A673 (cell line): ENCODE measurements at regions not wholly inside any gene's neighbourhood (a gene's known extent, or its start where the extent isn't known, plus 50 kb on each side); places are given as distances from the start of the nearest gene placed in this dataset.
A peak's percentile ranks its signal among the peaks of the same experiment; 100 is the strongest.
"Not testable (repeated sequence)": the region's sequence is repeated elsewhere in the genome, so short reads cannot be mapped to it uniquely, and the experiment has no call there.

Experiments
- BruUV-seq: library from RNA; stranded (reverse); fragments of 400-500 nt; replicated peaks from 2 replicates; lab custom pipeline; 2021; lab: Mats Ljungman, UMichigan
- CTCF ChIA-PET: fragments of 300-600 bp; sonication (Branson Sonifier 250); formaldehyde crosslinking; loops from one replicate; lab custom pipeline; 2022; ENCODE audit warnings: antibody characterized with exemption; lab: Charles Lee
- POLR2A ChIA-PET: fragments of 300-600 bp; sonication (Branson Sonifier 250); formaldehyde crosslinking; loops from one replicate; lab custom pipeline; 2022; ENCODE audit warnings: antibody characterized with exemption; ENCODE audit not compliant: low non-redundant PET; lab: Charles Lee
- DNase-seq: peaks from one replicate; pipeline ENCODE4 v3.0.0-alpha.2; 2015; ENCODE audit warnings: low spot score
- H3K27ac ChIP-seq: fragments of 200-600 bp; sonication (generic); 2 replicates; pipeline ENCODE4 v1.5.1; 2016; ENCODE audit warnings: mixed run types, low read depth, mild to moderate bottlenecking, mixed read lengths, antibody characterized with exemption, low read length; ENCODE audit not compliant: poor library complexity, severe bottlenecking
- H3K27me3 ChIP-seq: fragments of 200-600 bp; sonication (generic); replicated peaks from 2 replicates; pipeline ENCODE4 v1.6.1; 2017; ENCODE audit warnings: mixed run types, low read depth, mild to moderate bottlenecking, mixed read lengths, antibody characterized with exemption, low read length; ENCODE audit not compliant: insufficient read depth, poor library complexity
- H3K36me3 ChIP-seq: fragments of 200-600 bp; sonication (generic); 2 replicates; pipeline ENCODE4 v1.6.1; 2016; ENCODE audit warnings: mixed run types, mild to moderate bottlenecking, mixed read lengths, antibody characterized with exemption, low read length; ENCODE audit not compliant: insufficient read depth, poor library complexity, severe bottlenecking
- H3K4me1 ChIP-seq: fragments of 200-600 bp; sonication (generic); 2 replicates; pipeline ENCODE4 v1.6.1; 2017; ENCODE audit warnings: mixed run types, mild to moderate bottlenecking, mixed read lengths, antibody characterized with exemption, low read length; ENCODE audit not compliant: insufficient read depth, poor library complexity, severe bottlenecking
- H3K4me3 ChIP-seq: fragments of 200-600 bp; sonication (generic); 2 replicates; pipeline ENCODE4 v1.5.1; 2016; ENCODE audit warnings: low read depth, mixed run types, mild to moderate bottlenecking, mixed read lengths, low read length; ENCODE audit not compliant: poor library complexity, severe bottlenecking
- H3K9me3 ChIP-seq: fragments of 200-600 bp; sonication (generic); 2 replicates; pipeline ENCODE4 v1.6.1; 2016; ENCODE audit warnings: mixed run types, low read depth, mild to moderate bottlenecking, mixed read lengths, antibody characterized with exemption, low read length; ENCODE audit not compliant: poor library complexity, severe bottlenecking
- CTCF ChIP-seq: fragments of 300-800, 200-600 bp; sonication (generic); conservative IDR thresholded peaks from 2 replicates; pipeline ENCODE4 v1.5.1; 2017; ENCODE audit warnings: low read depth, mild to moderate bottlenecking, antibody characterized with exemption, low read length, moderate library complexity, mixed read lengths
- EZH2 ChIP-seq: fragments of 200-600 bp; sonication (generic); IDR thresholded peaks from 2 replicates; pipeline ENCODE4 v1.6.1; 2017; ENCODE audit warnings: borderline replicate concordance, low read depth, mild to moderate bottlenecking, mixed read lengths, antibody characterized with exemption, low read length; ENCODE audit not compliant: poor library complexity, severe bottlenecking
- intact Hi-C: fragments of 100-400 bp; cut with micrococcal nuclease; formaldehyde crosslinking; loops from one replicate; pipeline ENCODE4 v1.10.0; 2022; ENCODE audit not compliant: unreplicated experiment

- POLR2A ChIA-PET, result no interaction called here
- intact Hi-C loops, result no loop called here
- DNase-seq, result peak; percentile 17
Observed at GRCh38 chr18:40292985-40293710, 1661.9 kb upstream of the PIK3C3 start.

DNA sequence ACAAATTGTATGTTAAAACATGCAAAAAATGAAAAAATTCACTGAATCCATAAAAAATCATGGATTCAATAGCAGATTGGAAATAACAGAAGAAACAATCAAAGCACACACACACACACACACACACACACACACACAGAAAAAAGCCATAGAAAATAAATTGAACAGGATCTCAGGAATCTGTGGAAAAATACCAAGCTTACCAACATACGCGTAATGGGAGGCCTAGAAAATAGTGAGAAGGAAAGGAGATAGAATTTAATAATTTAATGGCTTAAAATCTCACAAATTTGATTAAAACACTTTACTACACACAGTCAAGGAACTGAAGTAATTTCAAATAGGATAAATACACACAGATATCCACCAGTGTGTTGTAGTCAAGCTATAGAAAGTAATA, 1671.5 kb upstream of the PIK3C3 start:
- no peak overlapping the region for H3K27ac ChIP-seq
- no peak overlapping the region for H3K4me3 ChIP-seq
- POLR2A ChIA-PET, result no interaction called here
- CTCF ChIA-PET, result no interaction called here
- intact Hi-C loops, result no loop called here
- H3K4me1 ChIP-seq, result no peaks in the 10 kb centered on the region
- no peaks in the 10 kb centered on the region for H3K36me3 ChIP-seq
- no peak for TF ChIP-seq EZH2
- TF ChIP-seq CTCF, result no peak
- H3K9me3 ChIP-seq, result no peaks in the 10 kb centered on the region
- BruUV-seq, result no TSS peak
- no peaks in the 10 kb centered on the region for H3K27me3 ChIP-seq
- no peak for DNase-seq

More at GRCh38 chr18:40292985-40293710, 1661.9 kb upstream of the PIK3C3 start:
- Histone ChIP-seq H3K36me3 (no peaks in the 10 kb centered on the region), H3K27ac (no peak overlapping the region), H3K9me3 (no peaks in the 10 kb centered on the region), H3K27me3 (no peaks in the 10 kb centered on the region), H3K4me1 (no peaks in the 10 kb centered on the region), H3K4me3 (no peak overlapping the region)
- BruUV-seq, result no TSS peak
- TF ChIP-seq EZH2 (no peak), CTCF (peak; percentile 52)
- CTCF ChIA-PET, result no interaction called here

DNA sequence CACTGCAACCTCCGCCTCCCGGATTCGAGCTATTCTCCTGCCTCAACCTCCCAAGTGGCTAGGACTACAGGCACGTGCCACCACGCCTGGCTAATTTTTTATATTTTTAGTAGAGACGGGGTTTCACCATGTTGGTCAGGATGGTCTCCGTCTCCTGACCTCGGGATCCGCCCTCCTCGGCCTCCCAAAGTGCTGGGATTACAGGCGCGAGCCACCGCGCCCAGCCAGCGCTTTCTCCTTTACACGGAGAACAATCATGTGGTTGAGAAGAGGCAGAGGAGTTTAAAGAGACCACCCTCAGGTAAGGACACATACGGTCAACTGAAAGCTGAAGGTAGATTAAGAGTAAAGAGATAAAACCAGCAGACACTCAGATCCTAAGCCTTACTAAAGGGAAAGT, 1673.7 kb upstream of the PIK3C3 start:
- CTCF ChIA-PET, H3K36me3 ChIP-seq, H3K4me3 ChIP-seq, H3K4me1 ChIP-seq, DNase-seq, H3K27me3 ChIP-seq, intact Hi-C loops, POLR2A ChIA-PET, BruUV-seq, H3K27ac ChIP-seq, H3K9me3 ChIP-seq: not testable (repeated sequence)
